SK-N-SH (cell line): ENCODE measurements at regions not wholly inside any gene's neighbourhood (a gene's known extent, or its start where the extent isn't known, plus 50 kb on each side); places are given as distances from the start of the nearest gene placed in this dataset.

Experiments
- CTCF ChIA-PET: fragments of 300-600, 350-600 bp; formaldehyde crosslinking; extraction: SDS; loops from one replicate; lab custom pipeline; 2021; lab: Yijun Ruan, JAX
- POLR2A ChIA-PET: fragments of 350-600 bp; sonication (Branson Sonifier 250); formaldehyde crosslinking; extraction: SDS; loops from one replicate; lab custom pipeline; 2020; ENCODE audit warnings: antibody characterized with exemption, inconsistent platforms; lab: Yijun Ruan, JAX
- DNase-seq: peaks from one replicate; pipeline ENCODE4 v3.0.0; 2012
- H2AFZ ChIP-seq: fragments of 200-600 bp; sonication (generic); 2 replicates; pipeline ENCODE4 v1.8.1; 2016; ENCODE audit warnings: antibody characterized with exemption, mild to moderate bottlenecking, low read depth
- H3F3A ChIP-seq: fragments of 200-600 bp; sonication (generic); replicated peaks from 2 replicates; pipeline ENCODE3; 2016; ENCODE audit warnings: antibody characterized with exemption, mild to moderate bottlenecking; ENCODE audit not compliant: insufficient read depth
- H3K27ac ChIP-seq, 2 experiments: fragments of 200-500 bp in 1 of 2; fragments of 200-600 bp in 1 of 2; sonication (Bioruptor generic) in 1 of 2; sonication (generic), shearing (Covaris generic) in 1 of 2; 2 replicates each; pipeline versions ENCODE4 v1.5.1 to v1.6.1; 2014 to 2016; ENCODE audit warnings: low read depth in 2 of 2, inconsistent platforms in 1 of 2, low read length in 1 of 2, mild to moderate bottlenecking in 1 of 2, mixed read lengths in 1 of 2
- H3K27me3 ChIP-seq: fragments of 200-600 bp; sonication (generic), shearing (Covaris generic); 2 replicates; pipeline ENCODE4 v1.6.1; 2016; ENCODE audit warnings: mixed run types; ENCODE audit not compliant: insufficient read depth
- H3K36me3 ChIP-seq, 2 experiments: fragments of 200-500 bp in 1 of 2; fragments of 200-600 bp in 1 of 2; sonication (Bioruptor generic) in 1 of 2; sonication (generic) in 1 of 2; replicated peaks in 1 of 2; 2 replicates each; pipeline versions ENCODE3 to v1.5.1; 2014 to 2016; ENCODE audit warnings: low read length in 1 of 2, mild to moderate bottlenecking in 1 of 2; ENCODE audit not compliant: insufficient read depth in 2 of 2, control insufficient read depth in 1 of 2
- H3K4me1 ChIP-seq, 2 experiments: fragments of 200-500 bp in 1 of 2; fragments of 200-600 bp in 1 of 2; sonication (Bioruptor generic) in 1 of 2; sonication (generic), shearing (Covaris generic) in 1 of 2; 2 replicates each; pipeline versions ENCODE4 v1.5.1 to v1.6.1; 2014 to 2016; ENCODE audit warnings: low read depth in 1 of 2, low read length in 1 of 2, mixed run types in 1 of 2; ENCODE audit not compliant: insufficient read depth in 2 of 2, control insufficient read depth in 1 of 2
- H3K4me2 ChIP-seq: fragments of 200-600 bp; sonication (generic), shearing (Covaris generic); 2 replicates; pipeline ENCODE4 v1.6.1; 2017; ENCODE audit warnings: mixed run types
- H3K4me3 ChIP-seq, 2 experiments: fragments of 200-500 bp in 1 of 2; fragments of 200-600 bp in 1 of 2; sonication (Bioruptor generic) in 1 of 2; sonication (generic), shearing (Covaris generic) in 1 of 2; 2 replicates each; pipeline versions ENCODE4 v1.5.1 to v1.8.1; 2014 to 2016; ENCODE audit warnings: low read depth in 2 of 2, inconsistent platforms in 1 of 2, low read length in 1 of 2, mild to moderate bottlenecking in 1 of 2, mixed read lengths in 1 of 2, moderate library complexity in 1 of 2
- H3K79me2 ChIP-seq: fragments of 200-600 bp; sonication (generic); 2 replicates; pipeline ENCODE4 v1.8.1; 2017; ENCODE audit warnings: mild to moderate bottlenecking; ENCODE audit not compliant: insufficient read depth
- H3K9ac ChIP-seq: fragments of 200-600 bp; sonication (generic); 2 replicates; pipeline ENCODE4 v1.6.1; 2017; ENCODE audit warnings: mixed run types
- H3K9me2 ChIP-seq: fragments of 200-600 bp; sonication (generic); 2 replicates; pipeline ENCODE4 v1.6.1; 2017; ENCODE audit warnings: mixed run types
- H3K9me3 ChIP-seq: fragments of 200-600 bp; sonication (generic); 2 replicates; pipeline ENCODE4 v1.6.1; 2017; ENCODE audit warnings: mixed run types, mild to moderate bottlenecking, moderate library complexity
- H4K20me1 ChIP-seq: fragments of 200-600 bp; sonication (generic); 2 replicates; pipeline ENCODE4 v1.6.1; 2017; ENCODE audit warnings: mild to moderate bottlenecking, mixed run types; ENCODE audit not compliant: insufficient read depth
- EZH2phosphoT487 ChIP-seq: fragments of 200-600 bp; sonication (generic); IDR thresholded peaks from 2 replicates; pipeline ENCODE4 v1.6.1; 2017; ENCODE audit warnings: low read depth, mixed run types, mild to moderate bottlenecking, antibody characterized with exemption, moderate library complexity, borderline replicate concordance
- FOSL2 ChIP-seq: IDR thresholded peaks from 2 replicates; pipeline ENCODE4 v1.4.0; 2012; ENCODE audit warnings: low read depth, mild to moderate bottlenecking, moderate library complexity, borderline replicate concordance
- GATA2 ChIP-seq: sonication (generic); formaldehyde crosslinking; IDR thresholded peaks from 2 replicates; pipeline ENCODE4 v1.5.0; 2020; ENCODE audit warnings: mild to moderate bottlenecking, missing genetic modification reagents
- IRF3 ChIP-seq: fragments of 150-350 bp; IDR thresholded peaks from 2 replicates; pipeline ENCODE4 v1.6.1; 2016; ENCODE audit warnings: mild to moderate bottlenecking, low read depth, low read length
- JUND ChIP-seq: IDR thresholded peaks from 2 replicates; pipeline ENCODE4 v1.4.0; 2012
- NFIC ChIP-seq: IDR thresholded peaks from 2 replicates; pipeline ENCODE4 v1.4.0; 2012; ENCODE audit warnings: borderline replicate concordance
- PBX3 ChIP-seq: IDR thresholded peaks from 2 replicates; pipeline ENCODE4; 2012
- POLR2AphosphoS5 ChIP-seq: IDR thresholded peaks from 2 replicates; pipeline ENCODE4 v1.6.1; 2012; ENCODE audit warnings: low read depth, low read length
- RAD21 ChIP-seq: IDR thresholded peaks from 2 replicates; pipeline ENCODE4 v1.6.1; 2012; ENCODE audit warnings: mild to moderate bottlenecking, low read length
- TAF1 ChIP-seq: IDR thresholded peaks from 2 replicates; pipeline ENCODE4 v1.6.1; 2012; ENCODE audit warnings: low read depth, mild to moderate bottlenecking, low read length, moderate library complexity, borderline replicate concordance
- USF1 ChIP-seq: IDR thresholded peaks from 2 replicates; pipeline ENCODE4 v1.4.0; 2012; ENCODE audit warnings: low read depth, borderline replicate concordance
- USF2 ChIP-seq: fragments of 150-350 bp; IDR thresholded peaks from 2 replicates; pipeline ENCODE4 v1.6.1; 2017; ENCODE audit warnings: antibody characterized with exemption, low read length, low read depth, borderline replicate concordance
- YY1 ChIP-seq: IDR thresholded peaks from 2 replicates; pipeline ENCODE4 v1.4.0; 2012; ENCODE audit warnings: low read depth, mild to moderate bottlenecking
- WGBS: methylation state at CpG from one replicate; pipeline ENCODE4 v1.1.6; 2017; ENCODE audit warnings: low lambda C conversion rate; 5-methylcytosine and 5-hydroxymethylcytosine counted together

- POLR2A ChIA-PET: no interaction called here
- no peak overlapping the region for H2AFZ ChIP-seq
- H3F3A ChIP-seq: peaks cover 6% of the 10 kb centered on the region
- H3K79me2 ChIP-seq: no peaks in the 10 kb centered on the region
- 54% methylated on average over 3 of the region's 5 CpGs for WGBS
- H3K9me3 ChIP-seq: no peaks in the 10 kb centered on the region
- no peak overlapping the region for H3K9ac ChIP-seq
- no peak overlapping the region for H3K4me3 ChIP-seq
- no peaks in the 10 kb centered on the region for H4K20me1 ChIP-seq
- peaks cover under 1 to 6% of the 10 kb centered on the region in 2 experiments; a peak in 3 of 4 replicates for H3K4me1 ChIP-seq
- H3K27me3 ChIP-seq: peaks cover 16% of the 10 kb centered on the region
- DNase-seq: no peak
- CTCF ChIA-PET: interaction anchor here (0.6 kb wide), 1 partner anchor 179 kb away, joined by 3 read pairs; no protein-coding TSS in a partner anchor
- no peak for TF ChIP-seq TAF1
- TF ChIP-seq POLR2AphosphoS5: no peak
- no peak for TF ChIP-seq FOSL2
- no peak for TF ChIP-seq PBX3
- no peak for TF ChIP-seq USF1
- no peak for TF ChIP-seq YY1
- no peak for TF ChIP-seq JUND
- TF ChIP-seq GATA2: no peak
- TF ChIP-seq NFIC: no peak
- no peak for TF ChIP-seq RAD21
- TF ChIP-seq EZH2phosphoT487: no peak
- TF ChIP-seq IRF3: no peak
- no peak for TF ChIP-seq USF2
- no peaks in the 10 kb centered on the region for H3K36me3 ChIP-seq
- H3K27ac ChIP-seq: no peak overlapping the region
- H3K9me2 ChIP-seq: no peaks in the 10 kb centered on the region
- H3K4me2 ChIP-seq: no peak overlapping the region
Observed at GRCh38 chr16:86338403-86339115, 171.8 kb upstream of the FOXF1 start.
